SK-N-SH (cell line): ENCODE measurements at regions not wholly inside any gene's neighbourhood (a gene's known extent, or its start where the extent isn't known, plus 50 kb on each side); places are given as distances from the start of the nearest gene placed in this dataset.

ENCODE experiments used
- EP300 ChIP-seq, 2 experiments: IDR thresholded peaks; 2 replicates each; pipeline versions ENCODE4 v1.4.0 to v1.6.1; 2012; ENCODE audit warnings: borderline replicate concordance in 1 of 2, low read depth in 1 of 2, low read length in 1 of 2
- EZH2phosphoT487 ChIP-seq: fragments of 200-600 bp; sonication (generic); IDR thresholded peaks from 2 replicates; pipeline ENCODE4 v1.6.1; 2017; ENCODE audit warnings: low read depth, mixed run types, mild to moderate bottlenecking, antibody characterized with exemption, moderate library complexity, borderline replicate concordance
- FOXJ3 ChIP-seq: sonication (generic); formaldehyde crosslinking; IDR thresholded peaks from 2 replicates; pipeline ENCODE4 v1.5.1; 2020; ENCODE audit warnings: mild to moderate bottlenecking, missing genetic modification reagents
- TF ChIP-seq, protein P1 (sequence below): fragments of 200-600 bp; sonication (generic); IDR thresholded peaks from 2 replicates; pipeline ENCODE4 v1.6.1; 2017; ENCODE audit warnings: antibody characterized with exemption, mild to moderate bottlenecking, moderate library complexity

DNA sequence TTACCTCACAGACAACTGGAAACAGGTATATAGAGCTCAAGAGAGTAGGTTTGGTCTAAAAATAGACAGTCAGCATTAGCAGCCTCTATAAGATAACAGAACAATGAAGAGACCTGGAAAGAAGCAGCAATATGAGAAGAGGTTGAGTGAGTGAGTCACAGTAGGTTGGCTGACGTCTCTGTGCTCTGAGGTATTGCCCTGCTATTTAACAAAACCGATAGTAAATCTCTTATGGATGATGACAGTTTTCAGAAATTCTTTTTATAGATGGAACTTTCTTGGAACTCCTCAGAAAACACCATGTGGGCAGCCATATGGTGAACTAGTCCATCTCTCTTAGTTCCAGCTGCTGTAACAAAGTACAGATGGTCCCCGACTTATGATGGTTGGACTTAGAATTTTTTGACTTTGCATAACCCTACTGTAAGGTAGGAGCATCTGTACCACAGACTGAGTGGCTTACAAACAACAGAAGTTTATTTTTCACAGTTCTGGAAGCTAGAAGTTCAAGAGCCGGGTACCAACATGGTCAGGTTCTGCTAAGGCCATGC is 123.5 kb downstream of the MBD2 start:
- TF ChIP-seq, protein P1, sequence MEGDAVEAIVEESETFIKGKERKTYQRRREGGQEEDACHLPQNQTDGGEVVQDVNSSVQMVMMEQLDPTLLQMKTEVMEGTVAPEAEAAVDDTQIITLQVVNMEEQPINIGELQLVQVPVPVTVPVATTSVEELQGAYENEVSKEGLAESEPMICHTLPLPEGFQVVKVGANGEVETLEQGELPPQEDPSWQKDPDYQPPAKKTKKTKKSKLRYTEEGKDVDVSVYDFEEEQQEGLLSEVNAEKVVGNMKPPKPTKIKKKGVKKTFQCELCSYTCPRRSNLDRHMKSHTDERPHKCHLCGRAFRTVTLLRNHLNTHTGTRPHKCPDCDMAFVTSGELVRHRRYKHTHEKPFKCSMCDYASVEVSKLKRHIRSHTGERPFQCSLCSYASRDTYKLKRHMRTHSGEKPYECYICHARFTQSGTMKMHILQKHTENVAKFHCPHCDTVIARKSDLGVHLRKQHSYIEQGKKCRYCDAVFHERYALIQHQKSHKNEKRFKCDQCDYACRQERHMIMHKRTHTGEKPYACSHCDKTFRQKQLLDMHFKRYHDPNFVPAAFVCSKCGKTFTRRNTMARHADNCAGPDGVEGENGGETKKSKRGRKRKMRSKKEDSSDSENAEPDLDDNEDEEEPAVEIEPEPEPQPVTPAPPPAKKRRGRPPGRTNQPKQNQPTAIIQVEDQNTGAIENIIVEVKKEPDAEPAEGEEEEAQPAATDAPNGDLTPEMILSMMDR = no peak
- TF ChIP-seq EP300 (IDR thresholded peaks at IDR 0.05; ENCODE audit: borderline replicate concordance in 1 of 2, low read depth in 1 of 2, low read length in 1 of 2) (no peak), FOXJ3 (CRISPR knock-in tag) (no peak), EZH2phosphoT487 (no peak)
